ENCODE measurements at regions not wholly inside any gene's neighbourhood (a gene's known extent, or its start where the extent isn't known, plus 50 kb on each side); places are given as distances from the start of the nearest gene placed in this dataset.

- TF ChIP-seq ZNF277 (CRISPR knock-in tag; IDR thresholded peaks at IDR 0.05; ENCODE audit: borderline replicate concordance) (no peak), HNRNPLL (IDR thresholded peaks at IDR 0.05; ENCODE audit: low read depth, low read length, poor library complexity, severe bottlenecking) (peak; percentile 25), ZNF408 (CRISPR knock-in tag; IDR thresholded peaks at IDR 0.05; ENCODE audit: low read depth) (no peak), ZNF551 (CRISPR knock-in tag; IDR thresholded peaks at IDR 0.05) (no peak), ZNF586 (CRISPR knock-in tag; conservative IDR thresholded peaks at IDR 0.05) (no peak), HLTF (IDR thresholded peaks at IDR 0.05) (peak; percentile 84; the same call in 1 of the 2 replicates), NFIX (CRISPR knock-in tag; IDR thresholded peaks at IDR 0.05; ENCODE audit: low read depth) (no peak), ZNF431 (CRISPR knock-in tag; IDR thresholded peaks at IDR 0.05) (no peak), ZNF316 (IDR thresholded peaks at IDR 0.05) (no peak), SIN3B (IDR thresholded peaks at IDR 0.05; ENCODE audit: low read depth) (no peak), NFIC (IDR thresholded peaks at IDR 0.05) (peak; percentile 96), GABPA (tag; conservative IDR thresholded peaks at IDR 0.05; ENCODE audit: low read depth) (peak; percentile 77), TRIM28 (IDR thresholded peaks at IDR 0.05) (no peak; the same call in 1 of the 2 replicates), XRCC3 (IDR thresholded peaks at IDR 0.05) (no peak), NCOA1 (IDR thresholded peaks at IDR 0.05; ENCODE audit: low read depth) (peak; percentile 93), TEAD2 (tag; IDR thresholded peaks at IDR 0.05) (no peak), SREBF2 (CRISPR knock-in tag; IDR thresholded peaks at IDR 0.05) (no peak)
- TF ChIP-seq, protein P1, sequence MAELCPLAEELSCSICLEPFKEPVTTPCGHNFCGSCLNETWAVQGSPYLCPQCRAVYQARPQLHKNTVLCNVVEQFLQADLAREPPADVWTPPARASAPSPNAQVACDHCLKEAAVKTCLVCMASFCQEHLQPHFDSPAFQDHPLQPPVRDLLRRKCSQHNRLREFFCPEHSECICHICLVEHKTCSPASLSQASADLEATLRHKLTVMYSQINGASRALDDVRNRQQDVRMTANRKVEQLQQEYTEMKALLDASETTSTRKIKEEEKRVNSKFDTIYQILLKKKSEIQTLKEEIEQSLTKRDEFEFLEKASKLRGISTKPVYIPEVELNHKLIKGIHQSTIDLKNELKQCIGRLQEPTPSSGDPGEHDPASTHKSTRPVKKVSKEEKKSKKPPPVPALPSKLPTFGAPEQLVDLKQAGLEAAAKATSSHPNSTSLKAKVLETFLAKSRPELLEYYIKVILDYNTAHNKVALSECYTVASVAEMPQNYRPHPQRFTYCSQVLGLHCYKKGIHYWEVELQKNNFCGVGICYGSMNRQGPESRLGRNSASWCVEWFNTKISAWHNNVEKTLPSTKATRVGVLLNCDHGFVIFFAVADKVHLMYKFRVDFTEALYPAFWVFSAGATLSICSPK (IDR thresholded peaks at IDR 0.05; ENCODE audit: borderline replicate concordance): no peak
- TF ChIP-seq, protein P2, sequence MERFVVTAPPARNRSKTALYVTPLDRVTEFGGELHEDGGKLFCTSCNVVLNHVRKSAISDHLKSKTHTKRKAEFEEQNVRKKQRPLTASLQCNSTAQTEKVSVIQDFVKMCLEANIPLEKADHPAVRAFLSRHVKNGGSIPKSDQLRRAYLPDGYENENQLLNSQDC (CRISPR knock-in tag; IDR thresholded peaks at IDR 0.05): no peak
- TF ChIP-seq, protein P3, sequence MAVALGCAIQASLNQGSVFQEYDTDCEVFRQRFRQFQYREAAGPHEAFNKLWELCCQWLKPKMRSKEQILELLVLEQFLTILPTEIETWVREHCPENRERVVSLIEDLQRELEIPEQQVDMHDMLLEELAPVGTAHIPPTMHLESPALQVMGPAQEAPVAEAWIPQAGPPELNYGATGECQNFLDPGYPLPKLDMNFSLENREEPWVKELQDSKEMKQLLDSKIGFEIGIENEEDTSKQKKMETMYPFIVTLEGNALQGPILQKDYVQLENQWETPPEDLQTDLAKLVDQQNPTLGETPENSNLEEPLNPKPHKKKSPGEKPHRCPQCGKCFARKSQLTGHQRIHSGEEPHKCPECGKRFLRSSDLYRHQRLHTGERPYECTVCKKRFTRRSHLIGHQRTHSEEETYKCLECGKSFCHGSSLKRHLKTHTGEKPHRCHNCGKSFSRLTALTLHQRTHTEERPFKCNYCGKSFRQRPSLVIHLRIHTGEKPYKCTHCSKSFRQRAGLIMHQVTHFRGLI (CRISPR knock-in tag; IDR thresholded peaks at IDR 0.05): peak; percentile 70; the same call in 1 of the 2 replicates
These were observed 66.7 kb downstream of the HHEX start (continued) for GRCh38 chr10:92756201-92757065.

All from K562 (cell line).